GM18858 (cell line): ENCODE measurements at regions not wholly inside any gene's neighbourhood (a gene's known extent, or its start where the extent isn't known, plus 50 kb on each side); places are given as distances from the start of the nearest gene placed in this dataset.
"Not testable (repeated sequence)": the region's sequence is repeated elsewhere in the genome, so short reads cannot be mapped to it uniquely, and the experiment has no call there.

ENCODE experiments used
- ATAC-seq: cut with Tn5 transposase; IDR thresholded peaks from one replicate; pipeline ENCODE4 v1.9.1; 2021; ENCODE audit not compliant: unreplicated experiment

DNA sequence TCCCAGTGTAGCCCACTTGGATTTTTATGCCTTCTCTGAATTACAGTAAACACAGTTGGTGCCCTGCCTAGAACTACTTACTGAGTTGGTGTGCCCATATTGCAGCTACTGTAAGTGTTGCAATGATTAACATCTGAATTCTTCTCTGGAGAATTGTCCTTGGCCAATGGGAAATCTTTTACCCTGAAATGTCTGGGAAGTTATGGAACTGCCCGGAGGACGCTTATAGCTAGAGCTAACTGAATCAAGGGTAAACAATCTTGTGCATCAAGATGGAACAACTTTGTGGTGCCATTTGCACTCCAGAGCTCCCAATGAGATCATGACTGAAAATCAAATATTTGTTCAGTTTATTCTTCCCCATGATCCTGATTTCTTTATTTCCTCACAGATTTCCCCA is 246.7 kb upstream of the CBLB start:
- ATAC-seq: no peak

DNA sequence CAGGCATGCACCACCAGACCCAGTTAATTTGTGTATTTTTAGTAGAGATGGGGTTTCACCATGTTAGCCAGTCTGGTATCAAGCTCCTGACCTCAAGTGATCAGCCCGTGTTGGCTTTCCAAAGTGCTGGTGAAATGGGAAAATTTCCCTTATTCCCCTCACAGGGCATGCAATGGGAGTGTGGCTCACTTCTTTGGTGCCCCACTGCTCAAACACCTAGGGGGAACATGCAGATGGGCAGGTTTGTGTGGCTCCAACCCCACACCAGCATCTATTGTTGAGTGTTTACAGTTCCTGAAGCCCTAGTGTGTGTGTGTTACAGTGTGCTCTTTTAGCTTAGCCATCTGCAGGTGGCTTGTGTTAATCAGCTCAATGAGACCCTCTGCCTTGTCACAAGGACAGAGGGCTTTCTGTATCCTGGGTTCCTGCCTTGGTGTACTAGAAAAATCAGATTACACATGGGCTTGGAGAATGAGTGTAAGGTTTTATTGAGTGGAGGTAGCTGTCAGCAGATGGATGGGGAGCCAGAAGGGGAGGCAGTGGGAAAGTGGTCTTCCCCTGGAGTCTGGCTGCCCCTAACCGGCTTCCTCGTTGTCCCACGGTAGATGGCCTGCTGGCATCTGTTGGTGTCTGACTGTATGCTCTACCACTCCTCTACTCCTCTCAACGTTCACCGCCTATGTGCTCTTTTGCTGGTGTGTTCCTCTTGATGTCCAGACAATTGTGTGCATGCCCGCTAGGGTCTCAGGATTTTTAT is 248.1 kb upstream of the CBLB start:
- ATAC-seq: no peak

DNA sequence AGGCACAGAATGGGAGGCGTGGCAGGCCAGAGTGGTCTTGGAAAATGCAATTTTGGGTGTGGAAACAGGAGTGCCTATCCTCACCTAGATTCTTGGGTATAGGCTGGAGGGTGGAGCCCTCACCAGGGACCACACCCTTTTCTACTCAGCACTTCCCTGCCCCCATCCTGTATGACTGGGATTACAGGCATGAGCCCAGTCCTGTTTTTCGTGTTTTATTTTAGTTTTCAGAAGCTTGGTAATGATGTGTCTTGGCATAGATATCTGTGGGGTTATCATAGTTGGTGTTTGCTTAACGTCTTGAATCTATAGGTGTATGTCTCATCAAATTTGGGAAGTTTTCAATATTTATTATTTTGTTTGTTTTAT is 248.7 kb upstream of the CBLB start:
- no peak for ATAC-seq

DNA sequence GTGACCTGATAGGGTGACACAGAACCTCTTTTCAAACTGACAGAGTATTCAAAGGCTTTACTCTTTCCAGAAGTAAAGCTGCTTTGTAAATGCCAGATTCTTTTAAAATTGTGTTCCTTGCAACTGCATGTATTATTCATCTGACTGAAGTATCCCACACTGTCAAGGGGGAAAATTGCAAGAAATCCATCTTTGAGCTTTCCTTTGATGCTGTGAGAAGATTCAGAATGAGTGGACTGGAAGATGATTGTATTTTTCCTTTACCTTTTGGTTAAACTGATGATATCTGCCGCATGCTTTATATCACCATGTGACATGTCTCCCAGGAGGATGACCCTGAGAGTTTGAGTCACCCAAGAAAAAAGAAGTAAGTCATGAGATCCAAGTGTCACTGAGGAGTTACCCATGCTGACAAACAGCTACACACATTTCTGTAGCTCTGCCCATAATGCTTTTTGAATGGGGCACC is 250.8 kb upstream of the CBLB start:
- ATAC-seq: no peak

DNA sequence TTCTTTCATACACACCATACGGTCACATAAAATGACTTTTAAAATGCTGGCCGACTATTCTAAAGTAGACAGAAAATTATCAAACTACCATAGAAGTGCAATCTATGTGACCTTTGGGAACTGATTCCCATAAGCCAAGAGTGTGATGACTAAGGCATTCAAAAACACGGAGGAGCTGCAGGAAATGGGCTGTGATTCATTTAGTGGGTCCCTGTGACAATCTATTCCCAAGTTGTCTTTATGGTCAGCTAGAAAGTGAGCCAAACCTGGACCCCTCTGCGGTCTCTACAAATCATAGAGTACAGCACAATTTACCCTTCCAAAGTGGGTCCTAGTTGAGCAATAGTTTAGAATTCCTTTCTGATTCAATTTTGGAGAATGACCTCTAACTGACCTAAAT is 251.5 kb upstream of the CBLB start:
- no peak for ATAC-seq

DNA sequence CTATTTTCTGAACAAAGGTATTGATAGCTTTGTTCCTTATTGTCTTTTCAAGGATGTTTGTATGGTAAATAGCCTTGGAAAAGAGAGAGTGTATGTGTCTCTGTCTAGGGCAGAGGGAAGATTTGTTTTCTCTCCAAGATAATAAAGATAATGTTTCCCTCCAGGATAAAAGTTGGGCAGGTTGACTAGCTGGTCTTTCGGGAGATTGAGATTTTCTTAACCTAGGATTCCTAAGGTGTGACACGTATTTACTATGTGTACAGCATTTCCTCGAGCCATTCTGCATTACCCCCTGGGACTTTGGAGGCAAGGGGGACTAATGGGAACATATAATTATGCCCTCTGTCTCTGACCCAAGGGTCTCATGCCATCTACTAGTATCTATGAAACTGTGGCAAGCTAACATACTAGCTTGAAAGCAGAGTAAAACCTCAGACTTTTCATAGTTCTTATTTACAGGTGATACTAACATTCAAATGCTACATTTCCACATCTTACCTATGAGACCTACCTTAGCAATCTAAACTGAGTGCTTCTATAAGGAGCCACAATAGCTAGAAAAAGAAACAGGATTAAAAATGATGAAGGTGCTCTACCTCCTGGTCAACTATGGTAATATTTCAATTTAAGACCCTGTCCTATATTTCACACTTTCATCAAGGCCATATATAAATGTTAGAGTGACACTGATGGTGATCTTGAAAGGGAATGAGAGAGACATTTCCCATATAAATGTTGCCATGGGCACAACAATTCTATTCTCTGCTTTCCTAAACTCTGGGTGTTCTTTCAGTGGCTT is 252.9 kb upstream of the CBLB start:
- no peak for ATAC-seq

DNA sequence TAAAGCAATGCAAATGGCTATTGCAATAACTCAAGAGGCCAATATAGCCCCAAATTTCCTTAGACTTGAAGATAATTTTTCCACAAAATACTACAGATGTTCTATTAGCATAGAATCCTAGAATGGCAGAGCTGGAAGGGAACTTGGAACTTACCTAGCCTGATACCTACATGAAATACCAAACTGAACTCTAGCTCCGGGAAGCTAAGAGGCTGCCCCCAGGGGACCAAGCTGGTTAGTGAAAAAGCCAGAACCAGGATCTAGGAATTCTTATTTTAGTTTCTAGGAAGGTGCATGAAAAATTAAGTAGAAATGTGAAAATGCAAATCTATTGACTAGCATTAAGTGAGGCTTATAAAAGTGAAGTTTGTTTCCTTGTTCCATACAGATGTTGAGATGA is 256.0 kb upstream of the CBLB start:
- ATAC-seq: no peak

DNA sequence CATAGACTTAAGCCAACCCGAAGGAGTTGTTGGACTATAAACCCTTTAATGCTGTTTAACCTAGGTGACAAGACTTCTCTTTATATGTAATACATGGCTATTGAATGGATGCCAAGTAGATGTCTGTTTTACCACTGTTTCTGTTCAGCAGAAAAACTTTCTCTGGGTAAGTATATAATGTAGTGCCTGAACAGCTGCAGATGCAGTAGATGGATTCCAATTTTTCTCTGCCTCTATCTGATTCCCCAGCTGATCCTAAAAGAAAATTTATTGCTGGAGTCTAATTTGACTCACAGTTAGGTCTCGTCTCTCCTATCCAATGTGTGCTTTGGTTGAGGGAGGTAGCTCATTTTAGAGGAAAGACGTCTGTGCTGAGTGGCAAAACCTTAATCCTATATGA is 256.5 kb upstream of the CBLB start:
- ATAC-seq: no peak

DNA sequence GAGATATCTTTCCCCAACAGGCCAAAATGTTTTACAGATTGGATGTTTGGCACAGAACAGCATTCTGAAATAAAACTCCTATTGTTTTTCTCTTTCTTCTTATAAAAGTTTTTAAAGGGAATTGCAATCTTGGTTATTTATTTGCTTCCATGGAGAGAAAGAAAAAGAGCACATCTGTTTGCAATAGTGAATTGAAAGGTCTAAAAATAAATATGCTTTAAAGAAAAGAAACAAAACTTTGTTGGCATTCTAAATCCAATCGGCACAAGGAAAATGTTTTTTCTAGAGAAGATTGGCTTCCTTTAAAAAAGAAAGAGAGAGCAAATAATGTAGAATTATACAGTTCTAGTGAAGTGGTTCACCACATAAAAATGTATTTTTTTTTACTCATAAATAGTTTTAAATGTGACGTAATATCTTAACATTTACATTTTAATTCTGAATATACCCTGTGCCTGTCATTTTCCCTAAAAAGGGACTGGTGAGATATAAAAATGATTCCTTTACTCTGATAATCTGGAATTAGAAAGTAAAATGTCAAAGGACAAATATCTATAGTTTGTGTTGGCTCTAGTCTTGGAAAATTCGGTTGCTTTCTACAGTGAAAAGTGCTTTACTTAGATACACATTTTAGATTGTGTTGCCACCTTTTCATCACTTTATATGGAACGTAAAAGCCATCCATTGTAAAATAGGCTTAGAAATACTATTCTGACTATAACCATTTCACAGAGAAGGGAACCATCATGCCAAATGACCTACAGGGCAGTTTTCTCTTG is 257.4 kb upstream of the CBLB start:
- ATAC-seq: no peak

DNA sequence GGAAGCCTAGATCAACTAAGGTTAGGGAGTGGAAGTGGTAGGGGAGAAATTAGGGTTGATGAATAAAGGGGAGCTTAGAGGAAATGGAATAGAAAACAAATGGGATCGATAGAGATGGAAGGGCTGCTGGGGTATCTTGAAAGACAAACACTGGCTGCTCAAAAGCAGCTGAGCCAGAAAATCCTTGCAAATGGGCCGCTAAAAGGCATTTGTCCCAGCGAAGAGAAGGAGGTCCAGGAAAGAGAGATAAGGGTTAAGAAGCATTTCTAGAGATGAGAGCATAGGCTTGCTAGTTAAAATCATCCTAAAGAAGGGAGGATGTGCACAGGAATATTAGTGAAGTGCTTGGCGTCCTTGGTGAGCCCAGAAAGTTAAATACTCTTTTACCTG is 258.0 kb upstream of the CBLB start:
- no peak for ATAC-seq

DNA sequence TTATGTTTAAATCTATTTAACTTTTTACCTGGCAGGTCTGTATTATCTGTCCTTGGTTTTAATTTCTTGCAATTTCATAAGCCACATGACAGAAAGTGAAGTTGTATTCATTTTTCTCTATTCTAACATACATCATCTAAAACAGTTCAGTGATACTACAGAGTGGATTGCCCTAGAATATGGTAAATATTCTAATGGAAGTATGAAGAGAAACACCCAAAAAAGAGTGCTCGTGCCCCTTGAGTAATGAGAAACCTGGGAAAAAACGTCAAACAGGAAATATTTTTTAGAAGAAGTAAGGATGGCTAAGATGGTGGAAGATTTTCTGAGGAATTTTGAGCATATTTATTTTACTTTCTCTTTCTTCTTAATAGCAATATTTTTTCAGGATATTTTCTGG is 261.1 kb upstream of the CBLB start:
- ATAC-seq: no peak

DNA sequence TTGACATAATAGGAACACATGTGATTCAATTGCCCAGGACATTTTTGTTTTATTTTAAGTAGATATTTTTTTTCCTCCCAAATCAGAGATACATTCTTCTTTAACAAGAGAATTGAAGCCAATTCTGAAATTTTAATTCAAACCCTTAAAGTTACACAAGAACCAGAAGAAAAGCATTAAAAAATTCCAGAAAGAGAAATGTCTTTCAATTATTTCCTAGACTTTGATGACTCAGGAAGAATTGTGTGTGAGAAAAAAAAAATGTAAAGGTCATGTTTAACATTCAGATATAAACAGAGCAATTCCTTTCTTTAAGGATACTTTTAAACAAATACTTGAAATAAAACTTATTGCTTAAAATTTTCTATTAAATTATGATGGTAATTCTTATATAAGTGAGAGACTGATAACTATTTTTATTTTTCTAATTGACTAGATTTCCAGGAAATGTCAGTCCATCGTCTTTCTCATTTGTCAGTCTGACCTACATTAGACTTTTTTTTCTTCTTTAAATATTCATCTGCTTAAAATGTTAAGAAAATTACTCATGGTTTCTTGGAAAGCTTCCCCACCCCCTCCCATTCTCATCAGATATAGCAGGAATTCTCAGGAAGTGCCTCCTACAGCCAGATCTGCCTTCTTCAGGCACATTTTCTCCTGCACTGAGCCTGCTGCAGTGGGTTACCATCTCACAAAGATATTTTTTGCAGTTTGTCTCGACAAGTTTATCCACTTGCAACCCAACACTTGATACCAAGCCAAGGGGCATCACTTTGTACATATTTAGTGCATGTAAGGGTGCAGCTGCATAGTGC is 261.8 kb upstream of the CBLB start:
- no peak for ATAC-seq

DNA sequence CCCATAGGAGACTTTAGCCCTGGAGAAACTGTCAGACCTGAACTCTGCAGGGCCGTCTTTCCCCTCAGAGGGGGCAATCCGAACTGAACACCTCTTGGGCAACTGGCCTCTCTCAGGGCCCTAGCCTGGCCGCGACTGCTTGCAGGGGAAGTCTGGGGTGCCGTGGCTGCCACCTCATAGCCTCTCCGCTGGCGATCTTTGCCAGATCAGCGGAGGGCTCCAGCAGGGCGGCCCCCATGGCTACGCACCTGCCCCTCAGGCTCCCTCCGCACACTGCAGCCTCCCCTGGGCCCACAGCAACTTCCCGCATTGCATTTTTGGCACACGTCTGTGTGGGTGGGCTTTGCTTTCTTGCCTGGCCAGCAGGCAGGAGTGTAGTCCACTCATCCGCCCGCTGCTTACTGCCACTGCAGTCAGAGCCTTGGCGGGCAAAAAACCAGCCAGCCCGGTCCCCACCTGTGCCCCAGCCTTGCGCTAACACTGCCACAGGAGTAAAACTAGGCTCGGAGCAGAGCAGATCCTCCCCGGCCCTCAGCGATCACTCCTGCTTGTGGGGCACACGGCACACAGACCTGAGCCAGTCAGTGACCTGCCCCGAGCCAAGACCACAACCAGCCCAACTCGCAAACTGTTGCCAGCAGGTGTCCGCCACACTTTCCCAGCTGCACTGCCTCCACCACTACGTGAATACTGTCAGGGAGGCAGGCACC is 266.8 kb upstream of the CBLB start:
- ATAC-seq: no peak

DNA sequence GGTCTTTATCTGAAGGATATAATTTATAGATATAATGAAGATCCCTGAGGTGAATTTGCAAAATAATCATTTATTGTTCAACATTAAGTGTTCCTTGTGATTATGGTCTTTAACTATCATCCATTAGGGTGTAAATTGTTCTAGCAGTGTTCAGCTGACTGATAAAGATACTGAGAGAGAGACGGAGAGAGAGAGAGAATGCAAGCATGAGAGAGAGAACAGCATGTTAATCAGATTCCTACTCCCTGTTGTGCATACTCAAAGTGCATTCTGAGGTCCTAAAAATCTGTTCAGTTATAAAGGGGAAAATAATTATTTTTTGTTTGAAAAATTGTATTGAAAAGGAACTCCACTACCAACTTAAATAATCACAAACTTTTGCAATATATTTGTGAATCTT is 271.0 kb upstream of the CBLB start:
- no peak for ATAC-seq

DNA sequence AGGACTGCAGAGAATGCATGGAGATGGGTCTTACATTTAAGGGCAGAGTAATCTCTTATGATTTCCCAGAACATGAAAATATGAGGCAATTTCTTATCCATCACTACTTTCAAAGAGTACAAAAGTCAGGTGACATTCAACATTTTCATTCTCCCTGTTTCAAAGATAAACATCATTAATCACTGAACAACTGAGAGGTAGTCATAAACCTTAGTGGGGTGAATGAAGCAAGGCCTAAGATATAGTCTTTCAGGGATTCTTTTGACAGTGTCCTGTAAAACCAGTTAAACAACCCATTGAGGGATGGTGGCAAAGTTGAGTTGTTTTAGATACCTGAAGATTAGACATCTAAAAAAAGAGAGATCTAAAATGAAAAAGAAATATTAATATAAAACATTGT is 271.6 kb upstream of the CBLB start:
- no peak for ATAC-seq

DNA sequence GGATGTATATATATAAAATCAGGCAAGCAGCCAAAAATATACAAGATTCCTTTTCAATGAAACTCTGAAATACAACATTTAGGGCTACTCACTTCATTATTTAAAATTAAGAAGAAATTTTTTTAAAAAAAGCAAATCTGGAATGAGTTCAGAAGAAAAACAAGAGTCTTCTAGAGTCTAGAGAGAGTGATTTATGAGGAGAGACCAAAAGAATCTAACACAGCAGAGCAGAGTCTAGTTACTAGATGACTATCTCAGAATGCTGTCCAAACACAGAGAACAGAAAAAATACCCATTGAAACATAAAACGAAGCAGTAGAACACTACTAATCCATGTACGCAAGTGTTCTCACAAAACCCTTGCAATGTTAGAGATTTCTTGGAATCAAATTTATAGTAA is 275.2 kb upstream of the CBLB start:
- no peak for ATAC-seq

DNA sequence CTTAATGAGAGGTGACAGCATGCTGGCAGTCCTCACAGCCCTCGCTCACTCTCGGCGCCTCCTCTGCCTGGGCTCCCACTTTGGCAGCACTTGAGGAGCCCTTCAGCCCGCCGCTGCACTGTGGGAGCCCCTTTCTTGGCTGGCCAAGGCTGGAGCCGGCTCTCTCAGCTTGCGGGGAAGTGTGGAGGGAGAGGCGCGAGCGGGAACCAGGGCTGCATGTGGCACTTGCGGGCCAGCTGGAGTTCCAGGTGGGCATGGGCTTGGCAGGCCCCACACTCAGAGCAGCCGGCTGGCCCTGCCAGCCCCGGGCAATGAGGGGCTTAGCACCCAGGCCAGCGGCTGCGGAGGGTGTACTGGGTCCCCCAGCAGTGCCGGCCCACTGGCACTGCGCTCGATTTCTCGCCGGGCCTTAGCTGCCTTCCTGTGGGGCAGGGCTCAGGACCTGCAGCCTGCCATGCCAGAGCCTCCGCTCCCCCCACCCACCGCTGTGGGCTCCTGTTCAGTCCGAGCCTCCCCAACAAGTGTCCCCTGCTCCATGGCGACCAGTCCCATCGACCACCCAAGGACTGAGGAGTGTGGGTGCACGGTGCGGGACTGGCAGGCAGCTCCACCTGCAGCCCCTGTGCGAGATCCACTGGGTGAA is 279.7 kb upstream of the CBLB start:
- ATAC-seq: not testable (repeated sequence)

DNA sequence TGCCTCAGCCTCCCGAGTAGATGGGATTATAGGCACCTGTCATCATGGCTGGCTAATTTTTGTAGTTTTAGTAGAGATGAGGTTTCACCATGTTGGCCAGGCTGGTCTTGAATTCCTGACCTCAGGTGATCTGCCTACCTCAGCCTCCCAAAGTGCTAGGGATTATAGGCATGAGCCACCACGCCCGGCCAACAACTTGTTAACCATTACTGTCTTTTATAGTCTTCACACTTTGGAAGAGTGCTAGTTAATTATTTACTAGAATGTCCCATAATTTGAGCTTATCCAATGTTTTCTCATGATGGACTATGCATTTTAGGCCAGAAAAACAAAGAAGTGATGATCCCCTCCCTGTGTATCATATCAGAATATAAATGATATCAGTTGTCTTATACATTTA is 288.6 kb upstream of the CBLB start:
- no peak for ATAC-seq

DNA sequence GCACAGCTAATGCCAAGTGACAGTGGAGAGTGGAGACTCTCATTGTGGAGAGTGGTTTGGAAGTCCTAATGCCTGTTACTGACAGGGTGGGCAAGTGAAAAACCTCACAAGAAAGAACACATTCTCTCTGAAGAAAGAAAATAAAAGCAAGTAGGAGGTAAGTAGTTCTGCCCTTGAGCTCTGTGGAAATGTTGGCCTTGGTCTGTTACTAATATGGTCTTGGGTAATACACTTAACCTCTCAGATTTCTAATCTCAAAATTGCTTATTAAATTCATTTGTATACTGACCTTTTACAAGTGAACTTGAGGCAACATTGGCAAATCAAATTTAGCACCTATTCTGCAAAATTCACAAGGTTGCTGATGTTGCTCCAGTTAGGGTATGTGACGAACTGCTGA is 291.6 kb upstream of the CBLB start:
- no peak for ATAC-seq

DNA sequence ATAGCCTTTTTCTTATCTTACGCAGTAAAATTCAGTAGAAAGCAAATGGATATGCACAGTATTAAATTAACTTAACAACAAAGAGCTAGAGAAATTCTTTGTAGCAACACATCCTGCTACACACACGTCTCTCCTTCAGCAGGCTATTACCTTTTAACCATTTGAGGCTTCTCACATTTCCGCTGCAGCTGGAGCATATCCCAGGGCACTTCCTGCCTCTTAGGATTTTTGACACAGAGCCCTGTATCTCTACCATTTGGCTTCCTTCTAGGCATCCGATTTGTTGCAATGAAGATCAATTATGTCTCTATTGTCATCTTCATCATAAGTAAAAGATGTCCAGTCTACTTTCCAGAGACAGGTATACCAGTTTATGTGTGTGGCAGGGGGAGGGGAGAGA is 292.4 kb upstream of the CBLB start:
- no peak for ATAC-seq
